Dedifferentiated amniotic fluid mesenchymal stem cell (primary cell): ENCODE measurements at regions not wholly inside any gene's neighbourhood (a gene's known extent, or its start where the extent isn't known, plus 50 kb on each side); places are given as distances from the start of the nearest gene placed in this dataset.
A peak's percentile ranks its signal among the peaks of the same experiment; 100 is the strongest.

Experiments used
- DNase-seq: peaks from one replicate; pipeline ENCODE4 v3.0.0-alpha.2; 2016; ENCODE audit errors: extremely low spot score

GRCh38 chr1:229062135-229062534, 208.8 kb upstream of the RAB4A start:
- no peak for DNase-seq

- no peak for DNase-seq
These were observed 207.6 kb upstream of the RAB4A start for GRCh38 chr1:229063154-229063773.

- DNase-seq = no peak
These were observed 206.4 kb upstream of the RAB4A start for GRCh38 chr1:229064320-229065168.

GRCh38 chr1:229065613-229066012, 205.3 kb upstream of the RAB4A start:
- DNase-seq = no peak

- DNase-seq = no peak
These were observed 204.3 kb upstream of the RAB4A start for GRCh38 chr1:229066591-229066990.

GRCh38 chr1:229067546-229067945, 203.4 kb upstream of the RAB4A start:
- DNase-seq = no peak

GRCh38 chr1:229068270-229068987, 202.5 kb upstream of the RAB4A start:
- DNase-seq = no peak

- no peak for DNase-seq
These were observed 201.7 kb upstream of the RAB4A start for GRCh38 chr1:229069176-229069575.

GRCh38 chr1:229070168-229070567, 200.7 kb upstream of the RAB4A start:
- DNase-seq = peak; percentile 58

GRCh38 chr1:229073251-229073650, 197.7 kb upstream of the RAB4A start:
- no peak for DNase-seq

- DNase-seq = no peak
These were observed 195.7 kb upstream of the RAB4A start for GRCh38 chr1:229075217-229075616.

- DNase-seq = no peak
These were observed 195.2 kb upstream of the RAB4A start for GRCh38 chr1:229075716-229076115.

- no peak for DNase-seq
These were observed 194.7 kb upstream of the RAB4A start for GRCh38 chr1:229076195-229076594.

GRCh38 chr1:229079016-229079595, 191.8 kb upstream of the RAB4A start:
- DNase-seq = no peak

GRCh38 chr1:229080361-229080760, 190.6 kb upstream of the RAB4A start:
- no peak for DNase-seq

GRCh38 chr1:229085291-229085690, 185.6 kb upstream of the RAB4A start:
- no peak for DNase-seq

- no peak for DNase-seq
These were observed 184.8 kb upstream of the RAB4A start for GRCh38 chr1:229086091-229086490.

GRCh38 chr1:229086686-229087085, 184.2 kb upstream of the RAB4A start:
- DNase-seq = no peak

GRCh38 chr1:229087339-229087738, 183.6 kb upstream of the RAB4A start:
- DNase-seq = no peak

GRCh38 chr1:229087906-229088305, 183.0 kb upstream of the RAB4A start:
- DNase-seq = no peak

GRCh38 chr1:229088711-229089110, 182.2 kb upstream of the RAB4A start:
- no peak for DNase-seq

GRCh38 chr1:229089586-229090208, 181.2 kb upstream of the RAB4A start:
- no peak for DNase-seq
